AG10803 (cell line): ENCODE measurements at regions not wholly inside any gene's neighbourhood (a gene's known extent, or its start where the extent isn't known, plus 50 kb on each side); places are given as distances from the start of the nearest gene placed in this dataset.

Source experiments
- DNase-seq: peaks from one replicate; pipeline ENCODE4 v3.0.0; 2010; ENCODE audit warnings: low read depth
- H3K4me3 ChIP-seq: 2 replicates; pipeline ENCODE4 v1.5.1; 2011; ENCODE audit warnings: mild to moderate bottlenecking, low read length, control low read depth
- TF ChIP-seq, protein P1 (sequence below): conservative IDR thresholded peaks from 2 replicates; pipeline ENCODE4 v1.5.1; 2011; ENCODE audit warnings: mild to moderate bottlenecking, low read length, control low read depth, inconsistent platforms

DNA sequence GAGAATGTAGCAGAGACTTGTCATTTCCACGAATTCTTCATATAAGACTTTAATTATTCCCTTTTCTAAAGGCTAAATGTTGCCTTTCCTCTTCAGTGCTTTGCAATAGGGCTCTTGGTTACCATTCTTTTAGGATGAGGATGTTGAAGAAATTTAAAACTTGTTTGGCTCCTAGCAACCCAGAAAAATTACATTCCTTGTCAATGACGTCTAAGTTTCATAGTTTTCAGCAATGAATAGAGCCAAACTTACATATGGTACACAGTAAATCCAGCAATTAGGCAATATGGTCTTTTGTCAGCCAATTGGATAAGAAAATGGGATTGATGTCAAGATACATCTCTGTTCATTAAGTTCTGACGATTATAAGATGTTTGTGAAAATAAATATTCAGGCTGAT is 1639.6 kb upstream of the PCDH10 start:
- TF ChIP-seq, protein P1, sequence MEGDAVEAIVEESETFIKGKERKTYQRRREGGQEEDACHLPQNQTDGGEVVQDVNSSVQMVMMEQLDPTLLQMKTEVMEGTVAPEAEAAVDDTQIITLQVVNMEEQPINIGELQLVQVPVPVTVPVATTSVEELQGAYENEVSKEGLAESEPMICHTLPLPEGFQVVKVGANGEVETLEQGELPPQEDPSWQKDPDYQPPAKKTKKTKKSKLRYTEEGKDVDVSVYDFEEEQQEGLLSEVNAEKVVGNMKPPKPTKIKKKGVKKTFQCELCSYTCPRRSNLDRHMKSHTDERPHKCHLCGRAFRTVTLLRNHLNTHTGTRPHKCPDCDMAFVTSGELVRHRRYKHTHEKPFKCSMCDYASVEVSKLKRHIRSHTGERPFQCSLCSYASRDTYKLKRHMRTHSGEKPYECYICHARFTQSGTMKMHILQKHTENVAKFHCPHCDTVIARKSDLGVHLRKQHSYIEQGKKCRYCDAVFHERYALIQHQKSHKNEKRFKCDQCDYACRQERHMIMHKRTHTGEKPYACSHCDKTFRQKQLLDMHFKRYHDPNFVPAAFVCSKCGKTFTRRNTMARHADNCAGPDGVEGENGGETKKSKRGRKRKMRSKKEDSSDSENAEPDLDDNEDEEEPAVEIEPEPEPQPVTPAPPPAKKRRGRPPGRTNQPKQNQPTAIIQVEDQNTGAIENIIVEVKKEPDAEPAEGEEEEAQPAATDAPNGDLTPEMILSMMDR, result no peak
- H3K4me3 ChIP-seq, result no peak overlapping the region

DNA sequence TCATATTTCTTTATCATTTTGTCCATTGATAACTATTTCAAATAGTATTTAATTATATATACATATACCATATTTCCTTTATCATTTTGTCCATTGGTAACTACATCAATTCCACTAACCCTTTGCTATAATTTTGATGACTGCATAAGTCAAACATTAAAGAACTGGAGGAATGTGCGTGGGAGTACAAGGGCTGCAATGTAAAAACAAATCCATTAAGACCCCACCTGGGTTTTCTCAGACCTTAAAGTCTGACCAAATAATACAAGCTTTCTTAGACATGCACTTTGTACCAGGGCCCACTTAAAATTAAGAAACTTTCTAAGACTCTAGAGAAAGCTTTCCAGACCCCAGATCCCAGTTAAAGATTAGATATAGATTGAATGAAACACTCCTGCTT is 1622.4 kb upstream of the PCDH10 start:
- no peak for DNase-seq
- TF ChIP-seq, protein P1, result no peak
- no peak overlapping the region for H3K4me3 ChIP-seq

More for the DNA sequence above, 1639.6 kb upstream of the PCDH10 start:
- DNase-seq, result no peak

DNA sequence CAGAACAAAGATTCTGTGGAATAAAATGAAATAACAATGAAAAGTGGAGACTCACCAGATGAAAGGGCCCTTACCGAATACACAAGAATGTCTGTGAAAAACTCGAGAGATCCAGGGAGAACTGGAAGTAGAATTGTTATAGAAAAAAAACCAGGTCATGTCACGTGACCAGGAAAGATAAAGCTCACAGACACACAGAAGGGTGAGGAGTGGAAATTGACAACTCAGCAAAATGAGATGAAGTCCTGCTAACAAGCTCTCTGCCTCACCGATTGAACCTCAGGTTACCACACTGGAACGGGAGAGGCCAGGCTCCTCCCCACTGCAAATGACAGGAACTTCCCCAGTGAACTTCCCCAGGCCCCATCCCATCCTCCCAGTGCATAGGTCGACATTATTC is 1618.0 kb upstream of the PCDH10 start:
- H3K4me3 ChIP-seq, result no peak overlapping the region
- no peak for DNase-seq
- TF ChIP-seq, protein P1, result no peak

DNA sequence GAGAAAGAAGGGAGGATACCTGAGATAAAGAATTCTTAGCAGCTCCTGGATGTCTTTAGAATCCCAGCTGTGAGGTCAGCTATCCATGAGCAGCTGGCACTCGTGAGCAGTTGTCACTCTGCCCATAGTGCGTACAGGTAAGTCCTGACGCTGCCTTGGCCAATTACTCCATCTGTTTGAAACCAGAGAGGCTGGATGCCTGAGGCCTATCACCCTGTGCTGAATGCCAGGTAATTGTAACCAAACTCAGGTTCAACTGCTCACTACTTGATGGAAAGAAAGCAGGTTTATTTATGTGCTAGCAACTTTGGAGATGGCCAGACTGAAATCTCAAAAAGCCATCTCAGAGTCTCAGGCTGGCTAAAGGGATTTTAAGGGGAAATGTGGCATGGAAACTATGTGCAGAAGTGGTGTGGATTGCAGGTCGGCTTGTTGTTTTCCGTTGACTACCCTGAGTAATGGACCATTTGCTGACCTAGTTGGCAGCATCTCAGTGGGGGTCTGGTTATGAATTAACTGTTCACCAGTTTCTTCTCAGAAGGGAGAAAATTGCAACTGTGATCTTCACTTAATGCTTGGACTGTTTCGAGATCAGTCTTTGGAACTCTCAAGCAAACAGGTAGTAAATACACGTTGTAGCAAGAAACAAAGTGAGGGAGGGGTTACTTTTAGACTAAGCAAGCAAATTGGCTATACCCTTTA is 1614.0 kb upstream of the PCDH10 start:
- no peak overlapping the region for H3K4me3 ChIP-seq
- DNase-seq, result no peak
- TF ChIP-seq, protein P1, result no peak

DNA sequence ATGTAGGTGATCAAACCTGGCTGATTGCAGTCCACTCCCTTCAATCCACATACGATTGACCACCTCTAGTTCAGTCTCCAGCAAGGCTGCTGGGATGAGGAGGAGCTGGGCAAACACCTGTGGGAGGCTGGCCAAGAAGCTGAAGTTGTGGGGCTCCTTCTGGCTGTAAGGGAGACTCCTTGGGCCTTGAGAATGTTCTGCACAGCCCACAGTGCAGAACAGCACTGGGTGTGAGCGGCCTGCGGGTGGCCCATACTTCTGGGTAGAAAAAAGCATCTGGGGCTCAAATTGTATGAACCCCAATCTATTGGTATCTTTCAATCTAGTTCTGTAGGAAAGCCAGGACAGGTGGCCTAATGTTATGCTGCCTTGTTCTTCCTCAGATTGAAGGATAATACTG is 1608.8 kb upstream of the PCDH10 start:
- TF ChIP-seq, protein P1, result no peak
- DNase-seq, result no peak
- H3K4me3 ChIP-seq, result no peak overlapping the region

DNA sequence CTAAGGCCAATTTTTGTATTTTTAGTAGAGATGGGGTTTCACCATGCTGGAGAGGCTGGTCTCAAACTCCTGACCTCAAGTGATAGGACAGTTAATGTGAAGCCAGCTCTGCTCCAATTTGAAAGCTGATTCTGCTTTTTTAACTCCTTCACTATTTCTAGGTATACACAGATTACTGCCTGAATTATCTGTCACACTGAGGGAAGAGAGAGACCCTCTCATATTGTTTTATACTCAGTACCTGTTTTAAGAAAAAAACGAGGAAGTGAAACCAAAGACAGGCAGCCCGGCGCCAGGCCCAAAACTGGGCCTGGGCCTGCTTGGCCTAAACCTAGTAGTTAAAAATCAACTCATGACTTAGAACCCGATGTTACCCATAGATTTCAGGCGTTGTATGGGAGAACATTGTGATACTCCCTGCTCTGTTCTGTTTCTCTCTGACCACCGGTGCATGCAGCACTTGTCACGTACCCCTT is 1601.5 kb upstream of the PCDH10 start:
- TF ChIP-seq, protein P1, result no peak
- DNase-seq, result no peak
- no peak overlapping the region for H3K4me3 ChIP-seq

DNA sequence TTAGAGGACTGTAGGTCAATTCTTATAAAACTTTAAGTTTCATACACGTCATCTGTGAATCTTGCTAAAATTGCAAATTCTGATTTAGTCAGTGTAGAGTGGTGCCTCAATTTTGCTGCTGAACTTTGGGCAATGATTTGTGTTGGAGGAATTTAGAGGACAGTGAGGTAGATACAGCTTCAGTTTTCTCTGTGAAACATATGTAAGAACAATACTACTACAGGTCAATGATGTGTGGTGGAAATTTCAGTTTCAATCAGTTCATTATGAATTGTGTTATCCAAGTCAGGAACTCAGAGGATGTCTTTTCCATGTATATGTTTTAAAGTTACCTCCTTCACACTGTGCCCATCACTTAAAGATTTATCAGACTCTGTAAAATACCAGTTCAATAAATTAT is 1597.8 kb upstream of the PCDH10 start:
- no peak for DNase-seq
- TF ChIP-seq, protein P1, result no peak
- H3K4me3 ChIP-seq, result no peak overlapping the region
